ENCODE measurements at regions not wholly inside any gene's neighbourhood (a gene's known extent, or its start where the extent isn't known, plus 50 kb on each side); places are given as distances from the start of the nearest gene placed in this dataset.

DNA sequence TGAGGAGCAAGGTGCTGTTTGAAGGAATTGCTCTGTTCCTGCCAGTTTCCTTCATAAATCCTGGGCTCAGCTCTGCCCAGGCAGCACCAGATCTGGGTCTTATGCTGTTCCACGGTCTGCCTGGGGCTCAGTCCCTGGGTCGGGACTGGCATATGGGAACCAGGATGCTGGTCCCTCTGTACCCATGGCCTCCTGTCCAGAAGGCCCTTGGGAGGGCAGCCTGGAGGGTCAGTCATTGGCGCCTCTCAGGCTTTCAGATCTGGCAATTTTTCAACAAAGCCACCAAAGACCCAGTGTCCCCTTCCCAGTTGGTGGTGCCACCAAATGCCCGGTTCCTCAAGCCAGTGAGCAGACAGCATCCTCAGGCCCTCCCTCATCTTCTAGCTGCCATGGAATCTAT lies 232.7 kb upstream of the SULF2 start:
- TF ChIP-seq, protein P1, sequence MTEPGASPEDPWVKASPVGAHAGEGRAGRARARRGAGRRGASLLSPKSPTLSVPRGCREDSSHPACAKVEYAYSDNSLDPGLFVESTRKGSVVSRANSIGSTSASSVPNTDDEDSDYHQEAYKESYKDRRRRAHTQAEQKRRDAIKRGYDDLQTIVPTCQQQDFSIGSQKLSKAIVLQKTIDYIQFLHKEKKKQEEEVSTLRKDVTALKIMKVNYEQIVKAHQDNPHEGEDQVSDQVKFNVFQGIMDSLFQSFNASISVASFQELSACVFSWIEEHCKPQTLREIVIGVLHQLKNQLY (CRISPR knock-in tag; IDR thresholded peaks at IDR 0.05) = no peak
- TF ChIP-seq, protein P2, sequence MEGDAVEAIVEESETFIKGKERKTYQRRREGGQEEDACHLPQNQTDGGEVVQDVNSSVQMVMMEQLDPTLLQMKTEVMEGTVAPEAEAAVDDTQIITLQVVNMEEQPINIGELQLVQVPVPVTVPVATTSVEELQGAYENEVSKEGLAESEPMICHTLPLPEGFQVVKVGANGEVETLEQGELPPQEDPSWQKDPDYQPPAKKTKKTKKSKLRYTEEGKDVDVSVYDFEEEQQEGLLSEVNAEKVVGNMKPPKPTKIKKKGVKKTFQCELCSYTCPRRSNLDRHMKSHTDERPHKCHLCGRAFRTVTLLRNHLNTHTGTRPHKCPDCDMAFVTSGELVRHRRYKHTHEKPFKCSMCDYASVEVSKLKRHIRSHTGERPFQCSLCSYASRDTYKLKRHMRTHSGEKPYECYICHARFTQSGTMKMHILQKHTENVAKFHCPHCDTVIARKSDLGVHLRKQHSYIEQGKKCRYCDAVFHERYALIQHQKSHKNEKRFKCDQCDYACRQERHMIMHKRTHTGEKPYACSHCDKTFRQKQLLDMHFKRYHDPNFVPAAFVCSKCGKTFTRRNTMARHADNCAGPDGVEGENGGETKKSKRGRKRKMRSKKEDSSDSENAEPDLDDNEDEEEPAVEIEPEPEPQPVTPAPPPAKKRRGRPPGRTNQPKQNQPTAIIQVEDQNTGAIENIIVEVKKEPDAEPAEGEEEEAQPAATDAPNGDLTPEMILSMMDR (IDR thresholded peaks at IDR 0.05) = no peak
- TF ChIP-seq, protein P3, sequence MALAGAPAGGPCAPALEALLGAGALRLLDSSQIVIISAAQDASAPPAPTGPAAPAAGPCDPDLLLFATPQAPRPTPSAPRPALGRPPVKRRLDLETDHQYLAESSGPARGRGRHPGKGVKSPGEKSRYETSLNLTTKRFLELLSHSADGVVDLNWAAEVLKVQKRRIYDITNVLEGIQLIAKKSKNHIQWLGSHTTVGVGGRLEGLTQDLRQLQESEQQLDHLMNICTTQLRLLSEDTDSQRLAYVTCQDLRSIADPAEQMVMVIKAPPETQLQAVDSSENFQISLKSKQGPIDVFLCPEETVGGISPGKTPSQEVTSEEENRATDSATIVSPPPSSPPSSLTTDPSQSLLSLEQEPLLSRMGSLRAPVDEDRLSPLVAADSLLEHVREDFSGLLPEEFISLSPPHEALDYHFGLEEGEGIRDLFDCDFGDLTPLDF (CRISPR knock-in tag; IDR thresholded peaks at IDR 0.05) = no peak
- no peak for TF ChIP-seq ELF4 (CRISPR knock-in tag; IDR thresholded peaks at IDR 0.05; ENCODE audit: low read depth)
- TF ChIP-seq, protein P4, sequence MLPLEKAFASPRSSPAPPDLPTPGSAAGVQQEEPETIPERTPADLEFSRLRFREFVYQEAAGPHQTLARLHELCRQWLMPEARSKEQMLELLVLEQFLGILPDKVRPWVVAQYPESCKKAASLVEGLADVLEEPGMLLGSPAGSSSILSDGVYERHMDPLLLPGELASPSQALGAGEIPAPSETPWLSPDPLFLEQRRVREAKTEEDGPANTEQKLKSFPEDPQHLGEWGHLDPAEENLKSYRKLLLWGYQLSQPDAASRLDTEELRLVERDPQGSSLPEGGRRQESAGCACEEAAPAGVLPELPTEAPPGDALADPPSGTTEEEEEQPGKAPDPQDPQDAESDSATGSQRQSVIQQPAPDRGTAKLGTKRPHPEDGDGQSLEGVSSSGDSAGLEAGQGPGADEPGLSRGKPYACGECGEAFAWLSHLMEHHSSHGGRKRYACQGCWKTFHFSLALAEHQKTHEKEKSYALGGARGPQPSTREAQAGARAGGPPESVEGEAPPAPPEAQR (CRISPR knock-in tag; IDR thresholded peaks at IDR 0.05) = no peak
- TF ChIP-seq, protein P5, sequence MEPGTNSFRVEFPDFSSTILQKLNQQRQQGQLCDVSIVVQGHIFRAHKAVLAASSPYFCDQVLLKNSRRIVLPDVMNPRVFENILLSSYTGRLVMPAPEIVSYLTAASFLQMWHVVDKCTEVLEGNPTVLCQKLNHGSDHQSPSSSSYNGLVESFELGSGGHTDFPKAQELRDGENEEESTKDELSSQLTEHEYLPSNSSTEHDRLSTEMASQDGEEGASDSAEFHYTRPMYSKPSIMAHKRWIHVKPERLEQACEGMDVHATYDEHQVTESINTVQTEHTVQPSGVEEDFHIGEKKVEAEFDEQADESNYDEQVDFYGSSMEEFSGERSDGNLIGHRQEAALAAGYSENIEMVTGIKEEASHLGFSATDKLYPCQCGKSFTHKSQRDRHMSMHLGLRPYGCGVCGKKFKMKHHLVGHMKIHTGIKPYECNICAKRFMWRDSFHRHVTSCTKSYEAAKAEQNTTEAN (CRISPR knock-in tag; IDR thresholded peaks at IDR 0.05) = no peak
- TF ChIP-seq, protein P6, sequence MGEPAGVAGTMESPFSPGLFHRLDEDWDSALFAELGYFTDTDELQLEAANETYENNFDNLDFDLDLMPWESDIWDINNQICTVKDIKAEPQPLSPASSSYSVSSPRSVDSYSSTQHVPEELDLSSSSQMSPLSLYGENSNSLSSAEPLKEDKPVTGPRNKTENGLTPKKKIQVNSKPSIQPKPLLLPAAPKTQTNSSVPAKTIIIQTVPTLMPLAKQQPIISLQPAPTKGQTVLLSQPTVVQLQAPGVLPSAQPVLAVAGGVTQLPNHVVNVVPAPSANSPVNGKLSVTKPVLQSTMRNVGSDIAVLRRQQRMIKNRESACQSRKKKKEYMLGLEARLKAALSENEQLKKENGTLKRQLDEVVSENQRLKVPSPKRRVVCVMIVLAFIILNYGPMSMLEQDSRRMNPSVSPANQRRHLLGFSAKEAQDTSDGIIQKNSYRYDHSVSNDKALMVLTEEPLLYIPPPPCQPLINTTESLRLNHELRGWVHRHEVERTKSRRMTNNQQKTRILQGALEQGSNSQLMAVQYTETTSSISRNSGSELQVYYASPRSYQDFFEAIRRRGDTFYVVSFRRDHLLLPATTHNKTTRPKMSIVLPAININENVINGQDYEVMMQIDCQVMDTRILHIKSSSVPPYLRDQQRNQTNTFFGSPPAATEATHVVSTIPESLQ (CRISPR knock-in tag; IDR thresholded peaks at IDR 0.05) = no peak
- TF ChIP-seq, protein P7, sequence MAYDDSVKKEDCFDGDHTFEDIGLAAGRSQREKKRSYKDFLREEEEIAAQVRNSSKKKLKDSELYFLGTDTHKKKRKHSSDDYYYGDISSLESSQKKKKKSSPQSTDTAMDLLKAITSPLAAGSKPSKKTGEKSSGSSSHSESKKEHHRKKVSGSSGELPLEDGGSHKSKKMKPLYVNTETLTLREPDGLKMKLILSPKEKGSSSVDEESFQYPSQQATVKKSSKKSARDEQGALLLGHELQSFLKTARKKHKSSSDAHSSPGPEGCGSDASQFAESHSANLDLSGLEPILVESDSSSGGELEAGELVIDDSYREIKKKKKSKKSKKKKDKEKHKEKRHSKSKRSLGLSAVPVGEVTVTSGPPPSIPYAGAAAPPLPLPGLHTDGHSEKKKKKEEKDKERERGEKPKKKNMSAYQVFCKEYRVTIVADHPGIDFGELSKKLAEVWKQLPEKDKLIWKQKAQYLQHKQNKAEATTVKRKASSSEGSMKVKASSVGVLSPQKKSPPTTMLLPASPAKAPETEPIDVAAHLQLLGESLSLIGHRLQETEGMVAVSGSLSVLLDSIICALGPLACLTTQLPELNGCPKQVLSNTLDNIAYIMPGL (CRISPR knock-in tag; IDR thresholded peaks at IDR 0.05) = no peak
- no peak for TF ChIP-seq CREM (CRISPR knock-in tag; IDR thresholded peaks at IDR 0.05)
- TF ChIP-seq, protein P8, sequence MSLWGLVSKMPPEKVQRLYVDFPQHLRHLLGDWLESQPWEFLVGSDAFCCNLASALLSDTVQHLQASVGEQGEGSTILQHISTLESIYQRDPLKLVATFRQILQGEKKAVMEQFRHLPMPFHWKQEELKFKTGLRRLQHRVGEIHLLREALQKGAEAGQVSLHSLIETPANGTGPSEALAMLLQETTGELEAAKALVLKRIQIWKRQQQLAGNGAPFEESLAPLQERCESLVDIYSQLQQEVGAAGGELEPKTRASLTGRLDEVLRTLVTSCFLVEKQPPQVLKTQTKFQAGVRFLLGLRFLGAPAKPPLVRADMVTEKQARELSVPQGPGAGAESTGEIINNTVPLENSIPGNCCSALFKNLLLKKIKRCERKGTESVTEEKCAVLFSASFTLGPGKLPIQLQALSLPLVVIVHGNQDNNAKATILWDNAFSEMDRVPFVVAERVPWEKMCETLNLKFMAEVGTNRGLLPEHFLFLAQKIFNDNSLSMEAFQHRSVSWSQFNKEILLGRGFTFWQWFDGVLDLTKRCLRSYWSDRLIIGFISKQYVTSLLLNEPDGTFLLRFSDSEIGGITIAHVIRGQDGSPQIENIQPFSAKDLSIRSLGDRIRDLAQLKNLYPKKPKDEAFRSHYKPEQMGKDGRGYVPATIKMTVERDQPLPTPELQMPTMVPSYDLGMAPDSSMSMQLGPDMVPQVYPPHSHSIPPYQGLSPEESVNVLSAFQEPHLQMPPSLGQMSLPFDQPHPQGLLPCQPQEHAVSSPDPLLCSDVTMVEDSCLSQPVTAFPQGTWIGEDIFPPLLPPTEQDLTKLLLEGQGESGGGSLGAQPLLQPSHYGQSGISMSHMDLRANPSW (CRISPR knock-in tag; conservative IDR thresholded peaks at IDR 0.05; ENCODE audit: low read depth) = no peak
- TF ChIP-seq TEAD4 (CRISPR knock-in tag; IDR thresholded peaks at IDR 0.05) = no peak
- TF ChIP-seq SMAD4 (CRISPR knock-in tag; IDR thresholded peaks at IDR 0.05) = no peak
